Activated CD8-positive, alpha-beta T cell treated with anti-CD3 and anti-CD28 coated beads for 36 hours (primary cell): ENCODE measurements at regions not wholly inside any gene's neighbourhood (a gene's known extent, or its start where the extent isn't known, plus 50 kb on each side); places are given as distances from the start of the nearest gene placed in this dataset.

Source experiments
- ATAC-seq: fragments of 200-7000 bp; cut with Tn5 transposase; one replicate; pipeline ENCODE4 v1.10.0; 2021; ENCODE audit warnings: mild to moderate bottlenecking, moderate library complexity
- CTCF ChIA-PET: fragments of 350-600 bp; sonication (Branson Sonifier 250); formaldehyde crosslinking; loops from one replicate; lab custom pipeline; 2021; ENCODE audit warnings: antibody characterized with exemption; lab: Charles Lee
- POLR2A ChIA-PET: fragments of 350-600 bp; sonication (Branson Sonifier 250); formaldehyde crosslinking; loops from one replicate; lab custom pipeline; 2021; ENCODE audit warnings: antibody characterized with exemption; lab: Charles Lee
- DNase-seq: peaks from one replicate; pipeline ENCODE4 v3.0.0-alpha.2; 2020
- H3K27ac Mint-ChIP-seq: one replicate; pipeline ENCODE4 v1.8.0; 2021; ENCODE audit warnings: mild to moderate bottlenecking, mixed read lengths
- H3K27me3 Mint-ChIP-seq: one replicate; pipeline ENCODE4 v1.8.0; 2021; ENCODE audit warnings: mixed read lengths
- H3K36me3 Mint-ChIP-seq: one replicate; pipeline ENCODE4 v1.8.0; 2021; ENCODE audit warnings: low read depth, mixed read lengths
- H3K4me1 Mint-ChIP-seq: one replicate; pipeline ENCODE4 v1.8.0; 2021; ENCODE audit warnings: low read depth, mixed read lengths
- H3K4me3 Mint-ChIP-seq: one replicate; pipeline ENCODE4 v1.8.0; 2021; ENCODE audit warnings: mild to moderate bottlenecking, moderate library complexity, mixed read lengths
- H3K9me3 Mint-ChIP-seq: one replicate; pipeline ENCODE4 v1.8.0; 2021; ENCODE audit warnings: mixed read lengths
- CTCF ChIP-seq: fragments of 200-600 bp; IDR thresholded peaks from one replicate; pipeline ENCODE4 v1.8.0; 2022; ENCODE audit warnings: antibody characterized with exemption, mild to moderate bottlenecking
- intact Hi-C: fragments of 100-400 bp; cut with micrococcal nuclease; formaldehyde crosslinking; loops from one replicate; pipeline ENCODE4 v1.10.0; 2022

GRCh38 chr5:2303431-2304100, 420.8 kb upstream of the IRX4 start:
- Mint-ChIP-seq H3K27me3 (peaks cover 4% of the 10 kb centered on the region), H3K36me3 (no peaks in the 10 kb centered on the region), H3K4me3 (no peak overlapping the region), H3K27ac (no peak overlapping the region), H3K4me1 (no peaks in the 10 kb centered on the region), H3K9me3 (no peaks in the 10 kb centered on the region)
- intact Hi-C loops, result no loop called here
- DNase-seq (no peak), ATAC-seq (no peak)
- ChIA-PET POLR2A (no interaction called here), CTCF (no interaction called here)
- no peak for TF ChIP-seq CTCF

GRCh38 chr5:2302169-2302568, 419.4 kb upstream of the IRX4 start:
- CTCF ChIA-PET, result no interaction called here
- H3K4me1 Mint-ChIP-seq, result no peaks in the 10 kb centered on the region

DNA sequence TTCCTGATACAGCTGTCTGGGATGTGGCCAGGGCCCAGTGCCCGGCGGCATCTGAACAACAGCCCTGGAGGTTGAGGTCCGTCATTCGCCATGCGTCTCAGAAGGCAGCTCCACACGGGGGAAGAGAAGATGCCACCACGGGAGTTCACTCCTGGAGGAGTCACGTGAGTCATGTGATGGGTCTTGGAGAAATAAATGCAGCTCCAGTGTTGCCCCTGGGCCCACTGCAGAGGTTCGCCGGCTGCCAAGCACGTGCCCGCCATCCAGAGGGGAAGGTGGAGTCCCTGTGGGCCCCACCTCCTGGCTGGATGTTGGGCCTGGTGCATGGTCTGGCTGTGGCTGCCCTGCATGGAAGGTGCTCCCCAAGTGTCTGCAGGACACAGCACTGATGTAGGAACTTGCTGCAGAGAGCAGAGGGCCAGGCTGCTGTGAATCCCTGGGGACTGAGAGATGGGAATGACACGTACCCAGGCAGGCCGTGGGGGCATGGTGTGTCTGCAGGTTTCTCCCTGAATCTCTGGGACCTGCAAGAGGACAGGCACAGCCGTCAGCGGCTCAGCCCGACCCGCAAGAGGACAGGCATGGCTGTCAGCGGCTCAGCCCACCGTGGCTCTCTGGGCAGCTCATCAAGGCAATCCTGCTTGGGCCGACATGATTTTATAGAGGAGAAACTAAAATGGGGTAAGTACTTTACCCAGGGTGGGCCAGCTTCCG, 418.3 kb upstream of the IRX4 start:
- TF ChIP-seq CTCF, result no peak
- DNase-seq, result no peak
- Mint-ChIP-seq H3K4me1 (no peaks in the 10 kb centered on the region), H3K4me3 (no peak overlapping the region), H3K9me3 (no peaks in the 10 kb centered on the region), H3K36me3 (no peaks in the 10 kb centered on the region), H3K27me3 (peaks cover 4% of the 10 kb centered on the region), H3K27ac (no peak overlapping the region)
- ChIA-PET POLR2A (no interaction called here), CTCF (no interaction called here)
- intact Hi-C loops, result no loop called here
- no peak for ATAC-seq

More at GRCh38 chr5:2302169-2302568, 419.4 kb upstream of the IRX4 start:
- no peak for DNase-seq
- intact Hi-C loops, result no loop called here
- no peaks in the 10 kb centered on the region for H3K9me3 Mint-ChIP-seq
- POLR2A ChIA-PET, result no interaction called here
- no peak for ATAC-seq
- peaks cover 4% of the 10 kb centered on the region for H3K27me3 Mint-ChIP-seq
- no peak overlapping the region for H3K4me3 Mint-ChIP-seq
- TF ChIP-seq CTCF, result no peak
- H3K36me3 Mint-ChIP-seq, result no peaks in the 10 kb centered on the region
- H3K27ac Mint-ChIP-seq, result no peak overlapping the region

- POLR2A ChIA-PET, result no interaction called here
- no peak for TF ChIP-seq CTCF
- Mint-ChIP-seq H3K27me3 (peaks cover 4% of the 10 kb centered on the region), H3K27ac (no peak overlapping the region), H3K4me1 (no peaks in the 10 kb centered on the region), H3K9me3 (no peaks in the 10 kb centered on the region), H3K4me3 (no peak overlapping the region), H3K36me3 (no peaks in the 10 kb centered on the region)
- DNase-seq, result no peak
- CTCF ChIA-PET, result no interaction called here
- no peak for ATAC-seq
- intact Hi-C loops, result no loop called here
Measured at GRCh38 chr5:2300421-2300820, 417.7 kb upstream of the IRX4 start.

DNA sequence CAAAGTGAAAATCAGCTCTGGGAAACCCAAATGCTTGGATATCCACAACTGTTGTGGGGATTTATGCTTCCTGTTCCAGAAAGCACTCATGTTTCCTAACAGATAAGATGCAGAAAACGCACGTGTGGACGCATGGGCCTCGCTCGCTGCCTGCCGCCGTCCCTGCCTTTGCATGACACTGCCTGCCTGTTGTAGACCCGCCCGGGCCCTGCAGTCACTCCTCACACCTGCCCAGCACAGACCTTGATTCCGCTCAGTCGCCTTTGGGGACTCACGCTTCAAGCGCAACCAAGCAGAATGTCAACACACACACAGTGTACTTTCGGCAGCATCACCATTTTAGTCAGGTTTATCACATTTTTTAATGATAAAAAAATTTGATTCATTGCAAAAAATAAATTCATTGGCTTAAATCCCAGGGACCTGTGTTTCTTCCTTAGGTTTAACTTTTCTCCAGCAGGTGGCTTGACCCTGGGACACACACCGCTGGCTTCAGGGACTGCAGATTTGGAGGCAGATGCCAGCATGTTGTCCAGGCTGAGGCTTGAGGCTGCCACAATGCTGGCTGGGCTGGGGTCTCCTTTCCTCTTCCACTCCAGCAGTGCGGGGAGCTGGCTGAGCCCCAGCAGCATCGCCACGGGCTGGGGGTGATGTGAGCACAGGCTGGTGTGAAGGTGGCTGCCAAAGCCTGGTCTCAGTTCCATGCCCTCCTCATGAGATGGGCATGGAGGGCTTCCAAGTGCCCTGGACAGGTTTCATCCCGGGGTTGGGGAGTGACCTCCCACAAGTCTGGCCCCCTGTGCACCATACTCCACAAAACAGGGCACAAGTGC, 416.9 kb upstream of the IRX4 start:
- Mint-ChIP-seq H3K4me3 (no peak overlapping the region), H3K36me3 (no peaks in the 10 kb centered on the region), H3K27ac (no peak overlapping the region), H3K9me3 (no peaks in the 10 kb centered on the region), H3K4me1 (no peaks in the 10 kb centered on the region), H3K27me3 (peaks cover 4% of the 10 kb centered on the region)
- CTCF ChIA-PET, result no interaction called here
- no peak for DNase-seq
- POLR2A ChIA-PET, result no interaction called here
- no peak for ATAC-seq
- intact Hi-C loops, result no loop called here
- no peak for TF ChIP-seq CTCF
